Trophoblast cell (in vitro differentiated cells and primary cell): ENCODE measurements at regions not wholly inside any gene's neighbourhood (a gene's known extent, or its start where the extent isn't known, plus 50 kb on each side); places are given as distances from the start of the nearest gene placed in this dataset.
"Not testable (repeated sequence)": the region's sequence is repeated elsewhere in the genome, so short reads cannot be mapped to it uniquely, and the experiment has no call there.

Experiments used
- DNase-seq, 2 donors: peaks; one replicate each; pipeline ENCODE4 v3.0.0-alpha.2; 2016
- H2AFZ ChIP-seq: 2 replicates; pipeline ENCODE4 v1.6.1; 2013; ENCODE audit warnings: low read length, moderate library complexity, mild to moderate bottlenecking; ENCODE audit not compliant: insufficient read depth, poor library complexity
- H2AK5ac ChIP-seq: 2 replicates; pipeline ENCODE4 v1.6.1; 2013; ENCODE audit warnings: mild to moderate bottlenecking, low read length
- H2BK120ac ChIP-seq: 2 replicates; pipeline ENCODE4 v1.6.1; 2013; ENCODE audit warnings: low read length, mild to moderate bottlenecking, moderate library complexity; ENCODE audit not compliant: insufficient read depth, poor library complexity
- H2BK12ac ChIP-seq: 2 replicates; pipeline ENCODE4 v1.6.1; 2013; ENCODE audit warnings: mild to moderate bottlenecking, low read length, moderate library complexity
- H2BK5ac ChIP-seq: 2 replicates; pipeline ENCODE4 v1.6.1; 2013; ENCODE audit warnings: low read length, low read depth, moderate library complexity, mild to moderate bottlenecking; ENCODE audit not compliant: poor library complexity
- H3K14ac ChIP-seq: 2 replicates; pipeline ENCODE4 v1.6.1; 2013; ENCODE audit warnings: mild to moderate bottlenecking, low read length
- H3K18ac ChIP-seq: 2 replicates; pipeline ENCODE4 v1.6.1; 2013; ENCODE audit warnings: mild to moderate bottlenecking, low read length
- H3K23ac ChIP-seq: 2 replicates; pipeline ENCODE4 v1.6.1; 2013; ENCODE audit warnings: low read length
- H3K27ac ChIP-seq: 2 replicates; pipeline ENCODE4 v1.5.1; 2013; ENCODE audit warnings: low read depth, mild to moderate bottlenecking, inconsistent platforms, low read length, moderate library complexity
- H3K27me3 ChIP-seq: 2 replicates; pipeline ENCODE4 v1.6.1; 2013; ENCODE audit warnings: inconsistent platforms, mild to moderate bottlenecking, low read length, moderate library complexity; ENCODE audit not compliant: insufficient read depth
- H3K36me3 ChIP-seq, 2 experiments: 1 replicate in 1 of 2; 2 replicates in 1 of 2; pipeline ENCODE4 v1.6.1; 2013; ENCODE audit warnings: low read length in 2 of 2, mild to moderate bottlenecking in 2 of 2, moderate library complexity in 1 of 2; ENCODE audit not compliant: insufficient read depth in 2 of 2, control insufficient read depth in 1 of 2
- H3K4ac ChIP-seq: 2 replicates; pipeline ENCODE4 v1.6.1; 2013; ENCODE audit warnings: low read depth, mild to moderate bottlenecking, low read length, moderate library complexity
- H3K4me1 ChIP-seq, 2 experiments: 1 replicate in 1 of 2; 2 replicates in 1 of 2; pipeline ENCODE4 v1.6.1; 2013; ENCODE audit warnings: low read length in 2 of 2, mild to moderate bottlenecking in 2 of 2, moderate library complexity in 1 of 2; ENCODE audit not compliant: insufficient read depth in 2 of 2, control insufficient read depth in 1 of 2
- H3K4me2 ChIP-seq: 2 replicates; pipeline ENCODE4 v1.6.1; 2013; ENCODE audit warnings: inconsistent platforms, mild to moderate bottlenecking, low read length, moderate library complexity
- H3K4me3 ChIP-seq: 2 replicates; pipeline ENCODE4 v1.5.1; 2013; ENCODE audit warnings: mild to moderate bottlenecking, low read depth, low read length, inconsistent platforms
- H3K79me1 ChIP-seq: one replicate; pipeline ENCODE4 v1.6.1; 2013; ENCODE audit warnings: low read length
- H3K79me2 ChIP-seq: 2 replicates; pipeline ENCODE4 v1.6.1; 2013; ENCODE audit warnings: low read length, mild to moderate bottlenecking; ENCODE audit not compliant: control insufficient read depth, insufficient read depth, poor library complexity
- H3K9ac ChIP-seq: 2 replicates; pipeline ENCODE4 v1.6.1; 2013; ENCODE audit warnings: mild to moderate bottlenecking, low read length
- H3K9me3 ChIP-seq: 2 replicates; pipeline ENCODE4 v1.6.1; 2013; ENCODE audit warnings: low read depth, mild to moderate bottlenecking, control low read depth, inconsistent platforms, low read length; ENCODE audit not compliant: insufficient read depth
- H4K12ac ChIP-seq: 2 replicates; pipeline ENCODE4 v1.6.1; 2013; ENCODE audit warnings: low read depth, mild to moderate bottlenecking, low read length, moderate library complexity
- H4K8ac ChIP-seq: 2 replicates; pipeline ENCODE4 v1.6.1; 2013; ENCODE audit warnings: low read depth, mild to moderate bottlenecking, low read length, moderate library complexity
- H4K91ac ChIP-seq: one replicate; pipeline ENCODE4 v1.6.1; 2013; ENCODE audit warnings: low read depth, mild to moderate bottlenecking, low read length, moderate library complexity
- WGBS: extraction: QIAGEN DNeasy Blood & Tissue Kit; methylation state at CpG from one replicate; pipeline ENCODE4 v1.1.7; 2013; ENCODE audit warnings: missing lambda C conversion rate; ENCODE audit not compliant: insufficient read length, insufficient coverage; ENCODE audit errors: extremely low coverage; 5-methylcytosine and 5-hydroxymethylcytosine counted together

DNA sequence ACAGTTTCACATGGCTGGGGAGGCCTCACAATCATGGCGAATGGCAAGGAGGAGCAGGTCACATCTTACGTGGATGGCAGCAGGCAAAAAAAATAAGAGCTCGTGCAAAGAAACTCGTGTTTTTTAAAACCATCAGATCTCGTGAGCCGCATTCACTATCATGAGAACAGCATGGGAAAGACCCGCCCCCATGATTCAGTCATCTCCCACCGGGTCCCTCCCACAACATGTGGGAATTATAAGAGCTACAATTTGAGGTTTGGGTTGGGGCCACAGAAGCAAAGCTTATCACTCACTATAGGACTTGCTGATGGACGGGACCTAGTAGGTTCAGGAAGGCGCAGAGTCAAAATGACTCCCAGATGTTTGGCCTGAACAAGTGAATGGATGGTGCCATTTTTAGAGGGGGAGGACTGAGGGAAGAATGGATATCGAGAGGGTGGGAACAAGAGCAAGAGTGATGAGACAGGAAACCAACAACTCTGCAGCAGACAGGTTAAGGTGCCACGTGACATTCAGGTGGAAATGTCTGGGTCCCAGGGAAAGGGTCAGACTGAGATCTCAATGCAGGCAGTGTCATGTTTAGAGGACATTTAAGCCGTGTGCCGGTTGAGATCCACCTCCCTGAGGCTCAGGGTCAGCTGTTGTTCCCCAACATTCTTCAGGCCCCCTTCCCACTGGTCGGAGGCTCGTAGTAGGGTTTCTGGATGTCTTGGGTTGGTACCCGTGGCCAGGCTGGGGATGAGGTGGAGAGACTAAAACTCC, 85.7 kb downstream of the MYCN start:
- H3K4me1 ChIP-seq, result peaks cover 3 to 7% of the 10 kb centered on the region in 2 experiments
- H3K18ac ChIP-seq, result no peak overlapping the region
- no peak overlapping the region for H4K12ac ChIP-seq
- H2BK120ac ChIP-seq, result no peak overlapping the region
- no peaks in the 10 kb centered on the region for H3K9me3 ChIP-seq
- H2AFZ ChIP-seq, result no peak overlapping the region
- no peak overlapping the region for H3K14ac ChIP-seq
- no peaks in the 10 kb centered on the region for H3K27me3 ChIP-seq
- H3K27ac ChIP-seq, result no peak overlapping the region
- DNase-seq, result no peak
- no peak overlapping the region for H4K91ac ChIP-seq
- no peak overlapping the region for H4K8ac ChIP-seq
- H3K4ac ChIP-seq, result no peak overlapping the region
- H3K36me3 ChIP-seq, result no peaks in the 10 kb centered on the region
- H3K9ac ChIP-seq, result no peak overlapping the region
- H2AK5ac ChIP-seq, result no peak overlapping the region
- H2BK12ac ChIP-seq, result no peak overlapping the region
- no peaks in the 10 kb centered on the region for H3K79me1 ChIP-seq
- H3K23ac ChIP-seq, result no peak overlapping the region
- no peak overlapping the region for H3K4me2 ChIP-seq
- no peak overlapping the region for H3K4me3 ChIP-seq
- no peaks in the 10 kb centered on the region for H3K79me2 ChIP-seq
- WGBS, result no CpG with 5 or more reads among the region's 17 CpGs
- no peak overlapping the region for H2BK5ac ChIP-seq

DNA sequence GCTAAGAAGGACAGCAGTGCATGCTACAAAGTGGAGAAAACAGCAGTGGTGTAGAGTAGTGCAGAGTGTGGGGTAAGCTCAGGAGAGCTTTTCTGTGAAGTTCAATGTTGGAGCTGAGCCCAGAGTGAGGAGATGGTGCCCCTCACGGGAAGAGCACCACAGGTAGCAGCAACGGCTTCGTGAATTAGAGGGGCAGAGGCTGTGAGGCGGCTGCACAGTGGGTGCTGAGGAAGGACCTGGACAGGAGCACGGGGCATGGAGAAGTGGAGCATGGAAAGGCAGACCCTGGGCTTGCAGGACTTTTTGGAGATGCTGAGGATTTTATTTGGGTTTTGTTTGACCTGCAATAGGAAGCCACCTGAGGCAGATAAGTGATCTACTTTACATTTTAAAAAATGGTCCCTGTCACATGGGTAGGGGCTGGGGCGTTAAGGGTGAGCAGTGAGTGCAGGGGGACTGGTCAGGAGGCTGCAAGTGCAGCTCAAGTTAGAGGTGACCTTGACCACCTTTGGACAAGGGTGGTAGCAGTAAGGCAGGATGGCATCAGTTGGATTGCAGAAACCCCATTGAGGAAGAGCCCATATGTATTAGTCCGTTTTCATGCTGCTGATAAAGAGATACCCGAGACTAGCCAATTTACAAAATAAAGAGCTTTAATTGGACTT, 85.0 kb downstream of the MYCN start:
- no peak overlapping the region for H3K4me2 ChIP-seq
- DNase-seq, result no peak
- no peaks in the 10 kb centered on the region for H3K9me3 ChIP-seq
- H4K12ac ChIP-seq, result no peak overlapping the region
- H2AFZ ChIP-seq, result no peak overlapping the region
- no peak overlapping the region for H4K8ac ChIP-seq
- H4K91ac ChIP-seq, result no peak overlapping the region
- no peaks in the 10 kb centered on the region for H3K27me3 ChIP-seq
- H3K14ac ChIP-seq, result no peak overlapping the region
- H2BK120ac ChIP-seq, result no peak overlapping the region
- no peaks in the 10 kb centered on the region for H3K79me1 ChIP-seq
- no peak overlapping the region for H2BK12ac ChIP-seq
- H3K4me1 ChIP-seq, result peaks cover under 1 to 2% of the 10 kb centered on the region in 2 experiments
- WGBS, result no CpG with 5 or more reads among the region's 8 CpGs
- no peak overlapping the region for H3K4ac ChIP-seq
- H3K23ac ChIP-seq, result no peak overlapping the region
- no peaks in the 10 kb centered on the region for H3K36me3 ChIP-seq
- H2BK5ac ChIP-seq, result no peak overlapping the region
- H3K27ac ChIP-seq, result no peak overlapping the region
- no peaks in the 10 kb centered on the region for H3K79me2 ChIP-seq
- no peak overlapping the region for H3K9ac ChIP-seq
- no peak overlapping the region for H3K4me3 ChIP-seq
- no peak overlapping the region for H2AK5ac ChIP-seq
- no peak overlapping the region for H3K18ac ChIP-seq

GRCh38 chr2:16024628-16025027, 84.3 kb downstream of the MYCN start:
- not testable (repeated sequence) for H3K23ac ChIP-seq, H2AK5ac ChIP-seq, H2BK120ac ChIP-seq, H2BK5ac ChIP-seq, H3K4me3 ChIP-seq, H3K14ac ChIP-seq, H2BK12ac ChIP-seq, H3K9me3 ChIP-seq, H4K12ac ChIP-seq, H3K18ac ChIP-seq, H3K27me3 ChIP-seq, H3K79me2 ChIP-seq, H2AFZ ChIP-seq, H3K36me3 ChIP-seq, H3K9ac ChIP-seq, H3K79me1 ChIP-seq, H3K4me2 ChIP-seq, H4K8ac ChIP-seq, DNase-seq, H3K4ac ChIP-seq, H3K27ac ChIP-seq, H4K91ac ChIP-seq, H3K4me1 ChIP-seq
- WGBS, result no CpG with 5 or more reads among the region's 8 CpGs

DNA sequence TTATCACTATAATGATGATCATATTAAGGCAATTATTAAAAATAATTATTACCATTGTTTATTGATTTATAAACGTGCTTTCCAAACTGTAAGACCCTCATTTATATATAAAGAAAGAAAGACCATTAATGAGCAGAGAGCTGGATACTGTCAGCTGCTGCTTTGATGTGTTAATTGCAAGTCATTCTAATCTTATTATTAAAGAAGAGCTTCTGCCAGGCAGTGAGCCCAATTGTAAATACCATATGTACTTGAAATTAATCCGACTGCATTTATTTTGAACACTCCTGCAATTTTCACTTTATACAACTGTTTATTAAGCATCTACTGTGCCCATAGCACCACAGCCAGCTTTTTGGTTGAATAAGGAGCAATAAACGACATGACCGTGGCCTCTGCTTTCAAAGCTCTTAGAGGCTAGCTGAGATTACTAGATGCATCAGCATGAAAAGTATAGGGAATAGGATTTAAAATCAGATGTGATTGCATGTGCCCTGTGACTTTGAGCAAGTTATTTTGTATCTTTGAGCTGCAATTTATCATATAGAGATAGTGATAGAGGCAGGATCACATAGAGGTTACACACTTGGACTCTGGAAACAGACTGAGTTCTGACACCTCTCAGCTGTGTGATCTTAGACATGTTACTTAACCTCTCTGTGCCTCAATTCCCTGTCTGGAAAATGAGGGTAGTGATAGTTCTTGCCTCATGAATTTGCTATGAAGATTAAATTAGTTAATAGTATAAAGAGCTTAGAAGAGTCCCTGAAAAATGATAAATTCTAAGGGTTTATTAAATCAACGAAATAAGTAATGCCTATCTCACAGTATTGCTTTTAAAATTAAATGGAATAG, 83.4 kb downstream of the MYCN start:
- Histone ChIP-seq H3K4ac (no peak overlapping the region), H3K79me1 (no peaks in the 10 kb centered on the region), H3K27ac (no peak overlapping the region), H3K18ac (no peak overlapping the region), H4K12ac (no peak overlapping the region), H3K36me3 (no peaks in the 10 kb centered on the region), H3K4me1 (no peaks in the 10 kb centered on the region), H2AFZ (no peak overlapping the region), H2BK5ac (no peak overlapping the region), H3K9me3 (no peaks in the 10 kb centered on the region), H3K27me3 (no peaks in the 10 kb centered on the region), H3K4me2 (no peak overlapping the region), H3K9ac (no peak overlapping the region), H2BK12ac (no peak overlapping the region), H2AK5ac (no peak overlapping the region), H3K14ac (no peak overlapping the region), H3K79me2 (no peaks in the 10 kb centered on the region), H3K4me3 (no peak overlapping the region), H2BK120ac (no peak overlapping the region), H3K23ac (no peak overlapping the region), H4K8ac (no peak overlapping the region), H4K91ac (no peak overlapping the region)
- no peak for DNase-seq
- WGBS, result no CpG with 5 or more reads among the region's 5 CpGs
